GM04503 (cell line): ENCODE measurements at regions not wholly inside any gene's neighbourhood (a gene's known extent, or its start where the extent isn't known, plus 50 kb on each side); places are given as distances from the start of the nearest gene placed in this dataset.

Source experiments
- DNase-seq: peaks from one replicate; pipeline ENCODE4 v3.0.0-alpha.2; 2012; ENCODE audit warnings: low read depth

- DNase-seq, result no peak
Measured at GRCh38 chr9:82637368-82637767, 425.6 kb downstream of the RASEF start.

GRCh38 chr9:82645600-82645999 lies 417.3 kb downstream of the RASEF start:
- no peak for DNase-seq

GRCh38 chr9:82650368-82650767 lies 412.6 kb downstream of the RASEF start:
- no peak for DNase-seq

GRCh38 chr9:82651474-82651873 lies 411.5 kb downstream of the RASEF start:
- DNase-seq, result no peak

- DNase-seq, result no peak
Measured at GRCh38 chr9:82665324-82665723, 397.6 kb downstream of the RASEF start.

- no peak for DNase-seq
Measured at GRCh38 chr9:82668689-82669199, 394.2 kb downstream of the RASEF start.

- no peak for DNase-seq
Measured at GRCh38 chr9:82670000-82670399, 392.9 kb downstream of the RASEF start.

GRCh38 chr9:82670726-82671125 lies 392.2 kb downstream of the RASEF start:
- no peak for DNase-seq

GRCh38 chr9:82673201-82673600 lies 389.7 kb downstream of the RASEF start:
- no peak for DNase-seq

GRCh38 chr9:82673919-82674318 lies 389.0 kb downstream of the RASEF start:
- DNase-seq, result no peak

- DNase-seq, result no peak
Measured at GRCh38 chr9:82675102-82675501, 387.8 kb downstream of the RASEF start.

GRCh38 chr9:82675605-82676004 lies 387.3 kb downstream of the RASEF start:
- no peak for DNase-seq

- DNase-seq, result no peak
Measured at GRCh38 chr9:82677086-82677485, 385.9 kb downstream of the RASEF start.

- no peak for DNase-seq
Measured at GRCh38 chr9:82679472-82679871, 383.5 kb downstream of the RASEF start.

GRCh38 chr9:82680179-82680935 lies 382.6 kb downstream of the RASEF start:
- no peak for DNase-seq

GRCh38 chr9:82681809-82682208 lies 381.1 kb downstream of the RASEF start:
- DNase-seq, result no peak

GRCh38 chr9:82682431-82682830 lies 380.5 kb downstream of the RASEF start:
- no peak for DNase-seq

- DNase-seq, result no peak
Measured at GRCh38 chr9:82695704-82696103, 367.2 kb downstream of the RASEF start.

GRCh38 chr9:82706786-82707185 lies 356.2 kb downstream of the RASEF start:
- DNase-seq, result no peak

GRCh38 chr9:82716821-82717220 lies 346.1 kb downstream of the RASEF start:
- DNase-seq, result no peak

GRCh38 chr9:82720515-82720914 lies 342.4 kb downstream of the RASEF start:
- DNase-seq, result no peak

- no peak for DNase-seq
Measured at GRCh38 chr9:82721593-82721992, 341.3 kb downstream of the RASEF start.

GRCh38 chr9:82722051-82722450 lies 340.9 kb downstream of the RASEF start:
- no peak for DNase-seq

GRCh38 chr9:82722561-82722960 lies 340.4 kb downstream of the RASEF start:
- DNase-seq, result no peak
